Left lung (tissue), 4 donors: ENCODE measurements at regions not wholly inside any gene's neighbourhood (a gene's known extent, or its start where the extent isn't known, plus 50 kb on each side); places are given as distances from the start of the nearest gene placed in this dataset.

Experiments used
- ATAC-seq: fragments of 200-7000 bp; cut with Tn5 transposase; one replicate; pipeline ENCODE4 v1.9.1; 2020; ENCODE audit warnings: moderate library complexity
- DNase-seq, 4 donors: peaks; one replicate each; pipeline ENCODE4 v3.0.0-alpha.2; 2013 to 2020
- H3K27ac ChIP-seq, 2 donors: fragments of 200-600 bp; sonication (generic) in 1 of 2; one replicate each; pipeline versions ENCODE4 v1.5.0 to v1.8.0; 2020 to 2021
- H3K27me3 ChIP-seq, 2 donors: fragments of 200-600 bp; sonication (generic) in 1 of 2; one replicate each; pipeline versions ENCODE4 v1.5.0 to v1.8.0; 2020 to 2021
- H3K36me3 ChIP-seq, 2 donors: fragments of 200-600 bp; sonication (generic) in 1 of 2; one replicate each; pipeline versions ENCODE4 v1.5.0 to v1.8.0; 2020 to 2021
- H3K4me1 ChIP-seq, 2 donors: fragments of 200-600 bp; one replicate each; pipeline ENCODE4 v1.8.0; 2021
- H3K4me3 ChIP-seq, 2 donors: fragments of 200-600 bp; sonication (generic) in 1 of 2; one replicate each; pipeline versions ENCODE4 v1.5.0 to v1.8.0; 2020 to 2021; ENCODE audit warnings: mild to moderate bottlenecking in 1 of 2
- H3K9me3 ChIP-seq, 2 donors: fragments of 200-600 bp; sonication (generic) in 1 of 2; one replicate each; pipeline versions ENCODE4 v1.5.0 to v1.8.0; 2020 to 2021
- intact Hi-C, 2 donors: fragments of 100-400 bp; cut with DNase I; formaldehyde crosslinking; loops; one replicate each; pipeline versions ENCODE4 v1.11.2 to v1.14.2; 2022
- TF ChIP-seq, protein P1 (sequence below), 2 donors: fragments of 200-600 bp; sonication (generic) in 1 of 2; IDR thresholded peaks; one replicate each; pipeline versions ENCODE4 v1.5.0 to v1.8.0; 2021; ENCODE audit warnings: antibody characterized with exemption in 2 of 2
- donor health status: DM: no; HTN: yes; CAD: no.
- donor health status: DM: no; HTN: no; CAD: no.

DNA sequence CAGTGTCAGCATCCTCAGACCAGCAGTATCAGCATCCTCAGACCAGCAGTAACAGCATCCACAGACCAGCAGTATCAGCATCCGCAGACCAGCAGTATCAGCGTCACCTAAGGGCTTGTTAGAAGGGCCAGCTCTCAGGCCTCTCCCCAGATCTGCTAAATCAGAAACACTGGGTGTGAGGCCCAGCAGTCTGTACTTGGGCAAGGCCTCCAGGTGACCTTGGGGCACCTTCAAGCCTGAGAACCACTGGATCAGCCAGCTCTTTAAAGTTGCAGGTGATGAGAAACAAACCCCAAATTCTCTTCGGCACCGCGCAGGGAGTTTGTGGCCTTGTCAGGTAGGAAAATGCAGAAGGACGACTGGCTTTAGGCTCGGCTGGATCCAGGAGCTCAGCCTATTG is 290.5 kb upstream of the CDH4 start:
- no peak for ATAC-seq
- intact Hi-C loops = no loop called here
- TF ChIP-seq, protein P1, sequence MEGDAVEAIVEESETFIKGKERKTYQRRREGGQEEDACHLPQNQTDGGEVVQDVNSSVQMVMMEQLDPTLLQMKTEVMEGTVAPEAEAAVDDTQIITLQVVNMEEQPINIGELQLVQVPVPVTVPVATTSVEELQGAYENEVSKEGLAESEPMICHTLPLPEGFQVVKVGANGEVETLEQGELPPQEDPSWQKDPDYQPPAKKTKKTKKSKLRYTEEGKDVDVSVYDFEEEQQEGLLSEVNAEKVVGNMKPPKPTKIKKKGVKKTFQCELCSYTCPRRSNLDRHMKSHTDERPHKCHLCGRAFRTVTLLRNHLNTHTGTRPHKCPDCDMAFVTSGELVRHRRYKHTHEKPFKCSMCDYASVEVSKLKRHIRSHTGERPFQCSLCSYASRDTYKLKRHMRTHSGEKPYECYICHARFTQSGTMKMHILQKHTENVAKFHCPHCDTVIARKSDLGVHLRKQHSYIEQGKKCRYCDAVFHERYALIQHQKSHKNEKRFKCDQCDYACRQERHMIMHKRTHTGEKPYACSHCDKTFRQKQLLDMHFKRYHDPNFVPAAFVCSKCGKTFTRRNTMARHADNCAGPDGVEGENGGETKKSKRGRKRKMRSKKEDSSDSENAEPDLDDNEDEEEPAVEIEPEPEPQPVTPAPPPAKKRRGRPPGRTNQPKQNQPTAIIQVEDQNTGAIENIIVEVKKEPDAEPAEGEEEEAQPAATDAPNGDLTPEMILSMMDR (IDR thresholded peaks at IDR 0.05) = no peak

DNA sequence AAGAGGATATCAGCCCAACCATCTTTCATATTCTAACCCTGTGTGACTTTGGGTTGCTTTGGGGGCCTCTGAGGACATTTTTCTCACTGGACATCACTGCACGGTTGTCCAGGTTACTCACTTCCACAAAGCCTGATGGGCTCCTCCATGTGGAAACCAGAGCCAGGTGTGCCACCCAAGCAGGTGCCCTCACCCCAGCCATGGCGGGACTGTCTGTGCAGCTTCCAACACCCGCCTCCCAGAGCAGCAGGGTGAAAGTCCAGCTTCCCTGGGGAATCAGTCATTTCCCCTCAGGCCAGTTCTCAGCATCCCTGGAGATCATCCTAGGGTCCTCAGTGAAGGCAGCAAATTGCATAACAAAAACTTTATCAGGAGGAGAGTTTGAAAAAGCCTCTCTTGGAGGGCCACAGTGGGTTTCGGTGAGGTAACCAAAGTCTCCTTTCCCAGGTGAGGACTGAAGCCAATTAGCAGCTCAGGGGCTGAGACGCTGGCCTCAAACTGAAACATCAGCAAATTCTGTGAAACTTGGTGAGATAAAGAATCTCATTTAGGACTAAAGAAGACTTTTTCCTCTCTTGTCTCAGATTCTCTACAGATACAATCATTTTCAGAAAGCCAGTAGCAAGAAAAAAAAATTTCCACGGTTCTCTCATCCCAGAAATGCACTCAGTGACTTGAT is 289.6 kb upstream of the CDH4 start:
- peaks cover 0 to 9% of the 10 kb centered on the region in 2 donors for H3K27me3 ChIP-seq
- H3K4me3 ChIP-seq = no peak overlapping the region
- intact Hi-C loops = no loop called here
- no peaks in the 10 kb centered on the region for H3K9me3 ChIP-seq
- DNase-seq = no peak
- no peaks in the 10 kb centered on the region for H3K4me1 ChIP-seq
- TF ChIP-seq, protein P1 (IDR thresholded peaks at IDR 0.05) = no peak
- no peaks in the 10 kb centered on the region for H3K36me3 ChIP-seq
- no peak for ATAC-seq
- no peak overlapping the region for H3K27ac ChIP-seq

More for the DNA sequence above, 290.5 kb upstream of the CDH4 start:
- Histone ChIP-seq H3K36me3 (no peaks in the 10 kb centered on the region), H3K9me3 (no peaks in the 10 kb centered on the region), H3K4me1 (no peaks in the 10 kb centered on the region), H3K4me3 (no peak overlapping the region), H3K27ac (no peak overlapping the region), H3K27me3 (peaks cover 0 to 7% of the 10 kb centered on the region in 2 donors)
- DNase-seq = no peak

DNA sequence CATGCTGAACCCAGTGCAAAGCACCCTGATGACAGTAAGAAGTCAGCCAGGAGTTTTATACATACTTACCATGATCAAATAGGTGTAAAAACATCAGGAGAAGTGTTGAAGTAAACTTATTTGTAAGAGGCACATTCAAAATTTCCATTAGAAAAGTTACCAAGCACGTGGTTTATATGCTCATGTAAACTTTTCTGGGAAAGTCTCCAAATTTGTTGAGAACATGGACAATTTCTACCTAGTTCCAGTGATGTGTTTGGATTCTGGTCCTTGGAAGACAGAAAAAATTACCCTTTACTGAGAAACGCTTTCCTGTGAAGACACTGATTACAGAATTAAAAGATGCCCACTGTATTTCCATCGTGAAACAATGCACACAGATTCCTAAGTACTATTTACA is 288.9 kb upstream of the CDH4 start:
- DNase-seq (no peak), ATAC-seq (no peak)
- Histone ChIP-seq H3K9me3 (no peaks in the 10 kb centered on the region), H3K27ac (no peak overlapping the region), H3K4me3 (no peak overlapping the region), H3K36me3 (no peaks in the 10 kb centered on the region), H3K27me3 (peaks cover 0 to 15% of the 10 kb centered on the region in 2 donors), H3K4me1 (no peaks in the 10 kb centered on the region)
- TF ChIP-seq, protein P1 (IDR thresholded peaks at IDR 0.05) = no peak
- intact Hi-C loops = no loop called here

DNA sequence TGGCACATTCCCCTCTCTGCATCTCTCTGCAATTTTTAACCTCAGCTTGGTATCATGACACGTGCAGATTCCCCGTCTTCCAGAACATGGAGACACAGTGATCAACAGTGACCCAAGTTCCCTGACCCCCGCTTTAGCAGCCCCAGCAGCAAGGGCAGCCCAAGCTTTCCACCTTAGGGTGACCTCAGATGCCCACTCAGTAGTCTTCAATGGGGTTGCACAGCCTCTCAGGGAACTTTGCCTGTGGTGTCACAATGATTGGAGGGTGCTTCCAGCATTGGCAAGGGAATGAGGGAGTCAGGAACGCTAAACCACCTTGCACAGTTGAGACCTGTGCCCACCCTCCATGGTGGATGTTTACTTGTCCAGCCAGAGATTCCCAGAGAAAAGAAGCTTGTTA is 287.1 kb upstream of the CDH4 start:
- intact Hi-C loops = no loop called here
- no peak for ATAC-seq

DNA sequence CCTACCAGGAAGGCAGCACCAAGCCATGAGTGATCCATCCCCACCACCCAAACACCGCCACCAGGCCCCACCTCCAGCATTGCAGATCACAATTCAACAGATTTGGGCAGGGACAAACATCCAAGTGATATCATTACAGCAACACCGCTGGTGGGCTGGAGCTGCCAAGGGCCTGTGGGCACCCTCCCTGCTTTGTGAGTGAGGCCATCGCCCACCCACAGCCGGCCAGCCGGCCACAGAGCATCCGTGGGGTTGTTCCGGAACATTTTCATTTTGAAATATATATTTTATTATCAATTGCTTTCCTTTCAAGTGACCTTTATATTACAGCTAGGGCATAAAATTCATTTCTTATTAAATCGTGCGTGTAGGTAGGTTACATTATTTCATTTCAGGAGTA is 286.0 kb upstream of the CDH4 start:
- TF ChIP-seq, protein P1 (IDR thresholded peaks at IDR 0.05) = no peak
- H3K27ac ChIP-seq = no peak overlapping the region
- DNase-seq (no peak), ATAC-seq (no peak)
- H3K27me3 ChIP-seq = peaks cover 0 to 17% of the 10 kb centered on the region in 2 donors
- no peaks in the 10 kb centered on the region for H3K36me3 ChIP-seq
- no peaks in the 10 kb centered on the region for H3K9me3 ChIP-seq
- H3K4me3 ChIP-seq = no peak overlapping the region
- H3K4me1 ChIP-seq = no peaks in the 10 kb centered on the region
- intact Hi-C loops = no loop called here

More for the DNA sequence above, 287.1 kb upstream of the CDH4 start:
- Histone ChIP-seq H3K4me3 (no peak overlapping the region), H3K9me3 (no peaks in the 10 kb centered on the region), H3K27me3 (peaks cover 0 to 17% of the 10 kb centered on the region in 2 donors), H3K36me3 (no peaks in the 10 kb centered on the region), H3K4me1 (no peaks in the 10 kb centered on the region), H3K27ac (no peak overlapping the region)
- no peak for DNase-seq
- TF ChIP-seq, protein P1 (IDR thresholded peaks at IDR 0.05) = no peak
